HG03135 (cell line): ENCODE measurements at regions not wholly inside any gene's neighbourhood (a gene's known extent, or its start where the extent isn't known, plus 50 kb on each side); places are given as distances from the start of the nearest gene placed in this dataset.

Experiments
- ATAC-seq: cut with Tn5 transposase; IDR thresholded peaks from one replicate; pipeline ENCODE4 v1.9.1; 2021; ENCODE audit warnings: mild to moderate bottlenecking, moderate library complexity; ENCODE audit not compliant: unreplicated experiment

DNA sequence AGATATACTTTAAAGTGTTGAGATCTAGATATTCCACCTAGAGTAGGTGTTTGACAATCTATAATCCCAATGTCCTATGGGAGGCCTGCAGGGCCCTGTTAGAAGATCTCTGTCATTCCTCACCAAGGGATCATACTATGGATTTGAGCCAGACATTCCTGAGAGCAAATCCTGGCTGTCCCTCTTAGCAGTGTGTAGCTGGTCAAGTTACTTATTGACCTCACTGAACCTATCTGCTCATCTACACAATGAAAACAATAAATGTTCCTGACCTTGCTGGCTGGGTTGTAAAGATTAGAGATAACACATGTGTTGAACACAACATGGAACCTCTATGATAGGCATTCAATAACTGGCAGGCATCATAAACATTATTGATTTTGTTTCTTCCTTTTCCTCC is 265.6 kb upstream of the ATP11B start:
- ATAC-seq: no peak

DNA sequence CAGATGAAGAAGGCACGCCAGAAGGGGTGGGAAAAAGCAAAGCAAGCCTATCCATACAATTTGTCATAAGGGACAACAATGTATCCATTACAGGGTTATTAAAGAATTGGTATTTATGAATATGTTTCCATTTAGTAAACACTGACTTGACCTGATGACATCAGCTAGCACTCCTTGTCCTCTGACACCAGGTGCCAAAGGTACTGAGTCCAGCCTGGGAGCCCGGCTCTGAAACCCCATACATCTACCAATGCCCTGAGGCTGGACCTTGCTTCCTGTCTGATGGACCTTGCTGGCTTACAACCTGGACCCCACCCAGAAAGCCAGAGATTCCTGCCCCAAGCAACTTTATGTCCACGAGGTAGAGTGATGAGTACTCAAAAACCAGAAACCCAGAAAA is 263.0 kb upstream of the ATP11B start:
- ATAC-seq: no peak

DNA sequence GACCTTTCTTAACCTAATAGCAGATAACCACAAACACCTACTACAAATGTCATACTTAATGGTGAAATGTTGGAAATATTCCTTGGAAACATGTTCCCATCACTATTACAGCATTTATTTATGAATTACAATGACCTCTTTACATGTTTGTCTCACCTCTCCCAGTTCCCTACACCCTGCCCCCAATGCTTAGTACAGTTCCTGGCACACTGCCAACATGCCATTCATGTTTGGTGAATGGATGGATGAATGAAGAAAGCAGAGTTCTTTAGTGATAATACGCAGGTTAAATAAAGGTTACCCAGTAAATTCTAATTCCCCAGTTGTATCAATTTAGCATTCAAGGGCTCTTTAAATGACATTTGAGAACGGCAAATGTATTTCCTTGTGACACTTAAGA is 259.9 kb upstream of the ATP11B start:
- no peak for ATAC-seq

DNA sequence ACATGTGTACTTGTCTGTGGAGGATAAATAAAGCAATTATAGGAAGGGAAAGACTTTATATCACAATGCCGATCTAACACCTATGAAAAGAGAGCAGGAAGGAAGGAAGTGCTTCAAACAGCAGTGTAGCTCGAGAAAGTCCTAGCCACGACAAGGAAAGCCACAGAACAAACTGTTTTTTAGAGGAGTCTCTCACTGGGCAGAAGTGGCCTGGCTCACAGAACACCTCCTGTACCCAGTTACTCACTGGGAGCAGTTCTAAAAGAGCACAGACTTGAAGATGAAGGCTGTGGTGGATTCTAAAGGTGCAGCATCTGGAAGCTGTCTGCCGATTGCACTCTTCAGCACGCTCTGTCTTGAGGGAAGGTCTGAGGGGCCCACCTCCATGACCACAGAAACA is 248.8 kb upstream of the ATP11B start:
- no peak for ATAC-seq

DNA sequence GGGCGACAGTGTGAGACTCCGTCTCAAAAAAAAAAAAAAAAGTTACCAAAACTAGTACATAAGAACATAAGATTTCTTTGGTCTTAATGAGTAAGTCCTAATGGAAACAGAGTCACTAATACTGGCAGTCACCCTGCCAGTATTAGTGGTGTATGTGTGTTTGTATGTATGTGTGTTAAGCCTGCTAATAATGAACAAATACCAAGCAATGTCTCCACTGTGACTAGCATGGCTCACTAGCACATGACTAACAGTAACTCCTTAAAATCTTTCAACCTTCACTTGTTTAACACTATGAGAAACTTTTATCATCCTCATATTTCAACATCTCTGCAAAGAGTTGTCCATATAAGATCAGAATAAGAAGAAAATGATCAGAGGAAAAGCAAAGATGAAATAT is 231.0 kb upstream of the ATP11B start:
- ATAC-seq: no peak

DNA sequence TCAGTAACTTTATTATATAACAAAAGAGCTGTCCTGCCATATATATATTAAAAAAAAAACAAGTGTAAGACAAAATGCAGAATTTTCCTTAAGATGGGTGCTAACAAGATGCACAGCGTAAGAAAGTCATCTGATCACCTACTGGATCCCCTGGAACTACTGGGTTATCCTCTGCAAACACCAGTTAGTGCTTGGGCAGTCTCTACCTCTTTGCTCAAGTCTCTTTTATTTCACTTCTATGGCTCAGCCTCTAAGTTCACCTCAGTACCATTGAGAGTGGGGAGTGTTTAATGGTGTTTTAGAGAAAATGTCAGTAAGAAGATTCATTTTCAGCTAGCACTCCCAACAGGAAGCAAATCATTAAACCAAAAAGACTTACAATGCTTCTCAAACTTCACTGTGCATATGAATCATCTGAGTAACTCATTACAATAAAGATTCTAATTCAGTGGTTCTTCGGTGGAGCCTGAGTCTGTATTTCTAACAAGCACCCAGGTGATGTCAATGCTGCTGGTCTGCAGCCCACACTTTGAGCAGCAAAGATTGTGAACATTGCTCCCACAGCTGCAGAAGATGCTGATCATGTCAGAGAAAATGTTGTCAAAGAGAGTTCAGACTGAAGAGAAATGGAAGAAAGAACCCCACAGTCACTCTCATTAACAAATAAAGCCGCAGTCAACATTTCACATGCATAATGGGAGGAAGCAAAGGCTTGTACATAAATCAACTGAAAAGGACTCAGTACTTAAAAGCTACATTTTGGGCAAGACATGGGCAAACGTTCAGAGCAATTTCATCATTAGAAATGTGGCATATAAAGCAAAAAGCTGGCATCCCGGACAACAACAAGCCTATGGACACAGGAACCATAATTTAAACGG is 227.1 kb upstream of the ATP11B start:
- no peak for ATAC-seq

DNA sequence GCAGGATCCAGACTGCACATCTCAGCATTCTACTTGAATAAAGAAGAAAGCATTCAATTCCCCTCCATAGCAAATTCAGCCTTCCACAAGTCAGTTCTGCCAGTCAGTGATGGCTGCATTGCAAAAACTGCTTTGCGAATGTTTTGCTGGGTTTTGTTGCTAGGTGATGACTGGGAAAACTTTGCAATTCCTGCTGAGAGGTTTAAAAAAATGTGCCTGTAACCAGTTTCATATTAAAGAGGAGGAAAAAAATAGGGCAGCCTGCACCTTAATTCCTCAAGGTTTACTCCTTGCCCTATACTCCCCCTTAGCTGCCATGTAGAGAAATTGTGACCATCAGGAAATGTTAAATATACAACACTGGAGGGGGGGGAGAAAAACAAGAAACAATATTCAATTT is 225.6 kb upstream of the ATP11B start:
- no peak for ATAC-seq

DNA sequence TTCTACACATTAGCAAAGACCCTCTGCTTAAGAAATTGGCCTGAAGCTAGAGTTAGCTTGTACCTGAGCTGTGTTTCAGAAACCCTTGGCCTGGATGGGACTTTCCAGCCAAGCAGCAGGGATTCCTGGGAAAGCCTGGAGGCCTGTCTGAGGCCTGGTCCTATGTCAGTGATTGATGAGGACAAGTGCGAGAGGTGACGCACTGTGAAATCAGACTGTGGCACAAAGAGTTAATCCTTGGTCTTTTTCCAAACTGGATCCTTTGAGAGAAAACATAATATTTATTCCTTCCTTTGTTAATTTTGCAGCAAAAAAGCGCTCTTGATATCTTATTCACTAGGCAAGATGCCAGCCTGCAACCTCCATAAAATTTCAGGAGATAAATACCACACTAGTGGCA is 225.0 kb upstream of the ATP11B start:
- ATAC-seq: no peak

DNA sequence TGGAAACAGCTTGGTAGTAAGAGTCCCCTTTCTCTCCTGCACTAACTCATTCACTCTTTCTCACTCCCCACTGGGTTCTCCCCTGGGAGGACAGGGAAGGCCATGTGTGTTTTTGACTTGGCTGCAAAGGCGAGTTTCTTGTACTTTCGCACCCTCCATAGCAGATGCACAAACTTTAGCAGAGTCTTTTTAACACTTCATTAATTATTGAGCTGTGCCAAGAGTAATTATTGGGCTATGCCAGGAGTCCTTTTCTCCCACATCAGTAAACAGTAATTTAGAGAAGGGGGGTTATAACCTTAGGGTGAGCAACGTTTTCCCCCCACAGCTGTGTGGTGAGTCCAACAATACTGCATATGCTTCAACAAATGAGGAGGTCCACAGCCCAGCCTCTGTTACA is 224.4 kb upstream of the ATP11B start:
- ATAC-seq: no peak

DNA sequence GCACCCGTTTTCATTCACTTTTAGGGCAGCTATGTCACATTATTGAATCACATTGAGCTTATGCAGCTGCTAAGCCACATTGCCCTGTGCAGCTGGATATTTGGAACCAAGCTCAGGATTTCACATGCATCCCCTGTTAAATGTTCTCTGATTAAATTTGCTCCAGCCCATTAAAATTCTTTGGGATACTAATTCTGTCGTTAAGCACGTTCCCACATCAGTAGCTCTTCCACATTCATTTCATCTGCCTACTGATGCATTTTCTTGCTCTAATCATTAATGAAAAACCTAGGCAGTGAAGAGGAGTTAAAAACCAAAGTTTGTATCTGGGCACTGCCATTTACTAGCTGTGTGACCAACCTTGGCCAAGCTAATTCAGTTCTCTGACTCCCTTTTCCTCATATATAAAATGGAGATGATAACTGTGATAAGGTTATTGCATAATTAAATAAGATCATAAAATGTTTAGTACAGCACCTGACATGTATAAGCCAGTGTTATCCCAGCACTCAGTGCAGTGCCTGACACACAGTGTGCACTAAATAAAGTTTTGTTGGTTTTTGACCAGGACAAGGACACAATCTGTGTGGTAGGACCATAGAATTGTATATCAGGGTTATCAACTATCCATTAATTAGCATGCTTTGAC is 222.2 kb upstream of the ATP11B start:
- no peak for ATAC-seq

DNA sequence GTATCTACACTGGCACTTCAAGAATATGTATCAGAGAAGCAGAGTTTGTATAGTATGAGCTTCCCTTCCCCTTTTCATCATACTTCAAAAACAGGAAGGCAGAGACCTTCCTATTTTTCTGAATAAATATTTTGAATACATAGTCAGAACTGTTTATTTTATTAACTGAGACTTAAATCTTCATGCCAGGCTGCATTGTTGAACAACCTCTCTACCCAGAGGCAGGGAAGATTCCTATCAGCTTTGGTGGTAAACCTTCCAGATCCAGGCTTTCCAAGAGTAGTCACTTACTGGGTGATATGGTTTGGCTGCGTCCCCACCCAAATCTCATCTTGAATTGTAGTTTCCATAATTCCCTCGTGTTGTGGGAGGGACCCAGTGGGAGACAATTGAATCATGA is 217.4 kb upstream of the ATP11B start:
- no peak for ATAC-seq

DNA sequence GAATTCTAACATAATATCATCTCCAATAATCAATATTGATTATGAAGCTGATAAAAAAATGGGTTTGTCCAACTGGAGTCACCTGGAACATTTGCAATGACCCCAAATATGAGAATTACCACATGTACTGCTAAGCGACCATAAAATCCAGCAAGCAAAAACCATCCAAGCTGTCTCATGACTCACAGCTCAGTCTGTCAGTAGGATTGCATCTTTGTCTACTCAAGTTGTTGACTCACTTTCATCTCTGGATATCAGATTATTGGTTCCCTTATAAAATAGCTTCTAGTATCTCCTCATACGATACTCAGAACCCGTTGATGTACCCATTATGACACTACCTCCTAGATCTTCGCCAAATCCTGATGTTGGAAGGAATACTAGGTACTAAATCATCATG is 209.8 kb upstream of the ATP11B start:
- ATAC-seq: no peak

DNA sequence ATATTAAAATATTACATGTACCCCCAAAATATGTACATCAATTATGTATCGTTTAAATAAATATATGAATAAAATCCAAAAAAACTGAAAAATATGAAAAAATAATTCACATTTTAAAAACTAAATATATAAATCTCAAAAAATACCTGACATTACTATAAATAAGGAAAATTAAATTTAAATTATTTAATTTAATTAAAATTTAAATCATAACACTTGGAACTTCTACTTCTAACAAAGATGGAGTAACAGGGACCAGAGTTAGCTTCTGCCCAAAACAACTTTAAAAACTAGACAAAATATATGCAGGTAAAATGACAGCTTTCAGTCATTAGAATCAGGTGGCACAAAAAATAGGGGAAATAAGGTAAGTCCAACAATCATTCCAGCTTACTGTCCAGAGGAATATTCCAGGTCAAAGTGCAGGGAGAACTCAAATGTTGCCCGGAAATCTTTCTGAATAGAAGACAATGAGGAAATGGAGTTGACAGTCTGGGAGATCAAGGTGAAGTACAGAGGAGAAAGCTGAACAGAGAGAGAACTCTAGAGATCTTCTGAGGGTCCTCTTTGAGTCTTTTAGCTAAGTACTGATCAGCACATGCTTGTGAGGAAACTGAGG is 207.7 kb upstream of the ATP11B start:
- ATAC-seq: no peak

DNA sequence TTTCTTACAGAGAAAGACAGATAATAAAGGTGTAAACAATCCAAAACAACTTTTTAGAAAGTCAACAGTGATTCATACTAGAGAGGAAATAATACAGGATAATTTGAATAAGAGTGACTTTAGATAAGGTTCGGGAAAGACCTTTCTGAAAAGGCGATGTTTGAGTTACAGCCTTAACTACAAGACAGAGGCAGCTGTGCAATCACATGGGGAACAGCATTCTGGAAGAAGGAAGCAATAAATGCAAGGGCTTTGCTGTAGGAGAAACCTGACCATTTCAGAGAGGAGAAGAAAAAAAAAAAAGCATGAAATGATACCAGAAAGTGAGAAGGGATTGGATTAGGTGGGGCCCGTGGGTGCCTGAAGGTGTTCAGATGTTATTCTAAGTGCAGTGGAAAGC is 200.6 kb upstream of the ATP11B start:
- ATAC-seq: no peak

DNA sequence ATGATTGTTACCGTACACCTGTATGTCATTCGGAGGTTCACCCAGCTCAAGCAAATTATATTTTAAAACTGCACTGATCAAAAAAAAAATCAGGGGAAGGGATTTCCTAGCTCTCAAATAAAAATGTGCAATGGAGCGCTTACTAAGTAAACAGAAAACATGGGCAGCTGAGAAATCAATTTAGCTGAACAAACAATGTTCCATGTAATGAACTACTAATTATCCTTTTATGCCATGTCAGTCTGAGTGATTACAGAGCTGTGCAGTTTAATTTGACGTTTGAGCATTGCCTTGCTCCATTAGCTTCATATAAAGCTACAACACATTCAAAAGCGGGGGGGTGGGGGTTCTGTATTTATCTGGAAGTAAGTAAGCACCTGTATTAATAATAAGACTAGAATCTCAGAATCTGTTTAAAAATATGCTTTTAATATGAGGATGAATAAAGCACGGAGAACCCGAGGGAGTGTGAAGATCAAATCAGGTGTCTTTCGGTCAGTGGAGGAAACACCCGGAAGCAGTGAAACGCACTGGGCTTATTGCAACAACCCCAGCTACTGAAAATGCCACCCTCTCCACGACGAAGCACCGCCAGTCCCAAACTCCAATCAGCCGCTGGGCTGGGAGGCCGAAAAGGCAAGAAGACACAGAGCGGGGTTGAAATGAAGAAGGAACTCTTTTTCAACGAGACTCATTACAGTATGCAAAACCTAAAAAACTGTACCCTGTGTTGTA is 196.5 kb upstream of the ATP11B start:
- no peak for ATAC-seq

DNA sequence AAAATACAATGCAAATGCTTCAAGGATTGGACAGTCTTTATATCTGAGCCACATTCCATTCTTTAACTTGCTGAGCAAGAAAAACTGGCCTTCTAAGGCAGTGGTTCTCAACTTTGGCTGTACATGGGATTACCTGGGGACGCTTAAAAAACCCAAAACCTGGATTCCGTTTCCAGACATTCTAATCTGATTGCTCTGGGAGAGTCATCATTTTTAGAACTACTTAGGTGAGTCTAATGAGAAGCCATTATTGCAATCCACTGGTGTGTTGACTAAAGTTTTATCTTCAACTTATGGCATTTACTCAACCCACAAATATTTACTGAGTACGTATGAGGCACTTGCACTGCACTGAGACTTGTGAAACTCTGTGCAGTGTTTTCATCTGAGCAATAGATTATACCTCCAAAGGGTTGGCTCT is 195.7 kb upstream of the ATP11B start:
- no peak for ATAC-seq

DNA sequence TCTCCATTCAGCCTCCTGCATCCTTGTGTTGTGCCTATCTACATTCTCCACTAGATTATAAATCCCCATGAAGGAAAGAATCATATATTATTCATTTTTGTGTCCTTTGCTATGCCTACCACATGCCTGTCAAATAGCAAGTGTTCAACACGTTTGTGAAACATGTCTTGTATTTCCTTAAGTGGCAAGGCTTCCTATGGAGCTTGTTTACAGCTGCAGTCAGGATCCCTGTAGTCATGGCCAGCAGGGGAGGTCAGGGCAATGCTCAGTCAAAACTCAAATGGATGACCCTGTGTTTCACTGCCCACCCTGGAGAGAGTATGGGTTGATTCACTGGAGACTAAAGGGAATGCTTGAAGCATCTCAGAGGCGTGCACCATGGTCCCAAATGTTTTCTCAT is 191.7 kb upstream of the ATP11B start:
- no peak for ATAC-seq

DNA sequence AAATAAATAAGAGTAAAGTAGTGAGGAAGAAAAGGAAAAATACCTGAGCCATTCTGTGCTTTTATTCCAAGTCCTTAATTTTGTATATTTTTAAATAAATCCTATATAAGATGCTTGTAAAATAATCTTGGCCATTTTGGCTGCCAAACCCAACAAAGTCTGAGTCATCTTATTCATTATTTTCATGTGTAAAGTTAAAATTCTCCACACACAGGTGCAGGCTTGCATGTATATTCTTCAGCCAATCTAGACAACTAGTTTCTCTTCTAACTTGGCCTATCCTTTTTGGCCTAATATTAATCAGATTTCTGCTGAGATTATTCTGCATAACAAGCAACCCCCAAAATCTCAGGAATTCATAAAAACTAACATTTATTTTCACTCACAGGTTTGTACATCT is 189.8 kb upstream of the ATP11B start:
- no peak for ATAC-seq

DNA sequence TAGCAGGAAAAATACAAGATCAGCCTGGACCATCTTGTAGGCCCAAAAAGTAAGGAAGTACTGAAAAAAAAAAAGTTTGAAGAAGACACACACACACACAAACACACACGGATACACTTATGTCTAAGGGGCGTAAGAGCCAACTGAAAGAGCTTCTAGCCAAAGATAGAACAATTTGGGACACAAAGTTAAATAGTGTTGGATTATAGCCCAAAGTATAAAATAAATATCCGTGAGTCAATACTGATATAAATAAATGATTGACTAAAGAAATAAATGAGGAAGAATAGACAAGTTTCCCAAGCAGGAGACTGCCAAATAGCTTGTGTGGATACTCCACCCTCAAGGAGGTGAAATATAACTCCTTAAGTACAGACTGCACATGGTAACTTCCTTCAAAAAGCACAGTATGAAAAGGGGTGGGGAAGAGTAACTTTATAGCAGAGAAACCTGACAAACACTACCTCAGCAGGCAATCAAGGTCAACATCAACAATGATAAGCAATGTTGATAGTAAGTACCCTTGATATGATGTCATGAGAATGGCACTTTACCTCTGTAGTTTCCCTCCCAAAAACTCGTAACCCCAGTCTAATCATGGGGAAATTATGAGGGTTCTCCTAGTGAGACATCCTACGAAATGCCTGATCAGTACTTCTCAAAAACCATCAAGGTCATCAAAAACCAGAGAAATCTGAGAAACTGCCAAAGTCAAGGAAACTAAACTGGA is 187.3 kb upstream of the ATP11B start:
- ATAC-seq: no peak

DNA sequence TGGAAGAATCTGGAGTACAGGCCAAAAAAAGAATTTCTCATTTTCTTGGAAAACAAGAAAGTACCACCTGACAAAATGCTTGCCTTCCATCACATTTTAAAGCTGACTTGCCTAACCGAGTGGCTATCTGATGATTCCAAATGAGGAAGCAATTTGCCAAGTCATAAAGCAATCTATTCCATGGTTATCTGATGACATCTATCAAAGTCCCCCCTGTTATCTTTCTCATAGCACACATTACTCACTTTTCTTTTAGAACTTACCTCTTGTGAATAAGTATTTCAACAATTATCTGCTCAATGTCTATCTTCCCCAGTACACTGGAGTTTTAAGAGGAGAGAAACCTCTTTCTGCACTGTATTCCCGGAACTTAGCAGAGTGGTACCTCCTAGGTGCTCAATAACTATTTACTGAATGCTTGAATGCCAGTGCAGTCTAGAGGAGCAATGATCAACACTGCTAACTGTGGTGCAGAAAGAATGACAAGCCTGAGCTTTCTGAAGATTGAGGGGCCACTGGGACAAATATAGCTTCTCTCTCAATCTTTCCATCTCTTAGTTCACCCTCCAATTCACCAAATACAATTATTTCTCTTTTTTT is 186.3 kb upstream of the ATP11B start:
- no peak for ATAC-seq
